GM12878 (cell line): ENCODE measurements at regions not wholly inside any gene's neighbourhood (a gene's known extent, or its start where the extent isn't known, plus 50 kb on each side); places are given as distances from the start of the nearest gene placed in this dataset.

ENCODE experiments used
- ATAC-seq: fragments of 200-7000 bp; cut with Tn5 transposase; 3 replicates; pipeline ENCODE4 v1.9.1; 2020; ENCODE audit warnings: mild to moderate bottlenecking, moderate library complexity
- BruUV-seq: library from RNA; stranded (reverse); fragments of 400-500 nt; replicated peaks from 2 replicates; lab custom pipeline; 2021; lab: Mats Ljungman, UMichigan
- CTCF ChIA-PET: fragments of 300-600 bp; sonication (Branson Sonifier 250); formaldehyde crosslinking; extraction: SDS; loops from one replicate; lab custom pipeline; 2021; ENCODE audit warnings: inconsistent platforms; lab: Yijun Ruan, JAX
- POLR2A ChIA-PET: fragments of 350-600 bp; formaldehyde crosslinking; extraction: SDS; loops from one replicate; lab custom pipeline; 2021; ENCODE audit warnings: inconsistent platforms; lab: Charles Lee
- RAD21 ChIA-PET: fragments of 300-600 bp; sonication (Branson Sonifier 250); formaldehyde crosslinking; loops from one replicate; lab custom pipeline; 2023; ENCODE audit warnings: antibody characterized with exemption; ENCODE audit not compliant: unreplicated experiment; lab: Charles Lee
- SMC1A ChIA-PET: fragments of 300-600 bp; sonication (Branson Sonifier 250); formaldehyde crosslinking; loops from one replicate; lab custom pipeline; 2023; ENCODE audit not compliant: unreplicated experiment, uncharacterized antibody; lab: Charles Lee
- DNase-seq: peaks from one replicate; pipeline ENCODE4 v3.0.0-alpha.2; 2011; ENCODE audit warnings: low read depth, low spot score
- FAIRE-seq: peaks from 3 replicates; lab custom pipeline; 2011; peaks lifted over from hg19 to GRCh38; lab: Jason Lieb, UNC
- H2AFZ ChIP-seq: 2 replicates; pipeline ENCODE4 v1.6.0; 2011; ENCODE audit warnings: low read depth, low read length, control low read depth; ENCODE audit not compliant: control insufficient read depth
- H3K27ac ChIP-seq: 2 replicates; pipeline ENCODE4 v1.5.1; 2011; ENCODE audit warnings: control low read depth; ENCODE audit not compliant: control insufficient read depth, insufficient read depth
- H3K27me3 ChIP-seq, 2 experiments: replicated peaks in 1 of 2; 2 replicates each; pipeline versions ENCODE4 v1.6.0 to v1.6.1; 2011; ENCODE audit warnings: low read length in 1 of 2; ENCODE audit not compliant: control insufficient read depth in 2 of 2, insufficient read depth in 2 of 2
- H3K36me3 ChIP-seq, 2 experiments: 2 replicates each; pipeline ENCODE4 v1.5.1; 2011; ENCODE audit warnings: low read length in 1 of 2; ENCODE audit not compliant: control insufficient read depth in 2 of 2, insufficient read depth in 2 of 2
- H3K4me1 ChIP-seq: 2 replicates; pipeline ENCODE4 v1.6.1; 2011; ENCODE audit warnings: mild to moderate bottlenecking, low read length, moderate library complexity, mixed read lengths; ENCODE audit not compliant: control insufficient read depth, insufficient read depth
- H3K4me2 ChIP-seq: 2 replicates; pipeline ENCODE4 v1.6.0; 2011; ENCODE audit warnings: control low read depth; ENCODE audit not compliant: control insufficient read depth, insufficient read depth
- H3K4me3 ChIP-seq: fragments of 200-600 bp; sonication (generic); 2 replicates; pipeline ENCODE4 v1.5.1; 2016
- H3K79me2 ChIP-seq: 2 replicates; pipeline ENCODE4 v1.6.0; 2011; ENCODE audit warnings: low read length; ENCODE audit not compliant: control insufficient read depth, insufficient read depth
- H3K9ac ChIP-seq: 2 replicates; pipeline ENCODE4 v1.8.0; 2011; ENCODE audit warnings: low read length, control low read depth, mixed read lengths; ENCODE audit not compliant: control insufficient read depth, insufficient read depth
- H3K9me3 ChIP-seq: replicated peaks from 3 replicates; pipeline ENCODE4 v1.5.1; 2011; ENCODE audit warnings: mild to moderate bottlenecking, low read length; ENCODE audit not compliant: control insufficient read depth, insufficient read depth
- H4K20me1 ChIP-seq: 2 replicates; pipeline ENCODE4 v1.6.0; 2011; ENCODE audit not compliant: control insufficient read depth, insufficient read depth
- BRCA1 ChIP-seq: IDR thresholded peaks from 2 replicates; pipeline ENCODE4 v1.6.1; 2011; ENCODE audit warnings: low read depth, low read length, improper control_type of control experiment
- E2F8 ChIP-seq: fragments of 450-650 bp; IDR thresholded peaks from 2 replicates; pipeline ENCODE4 v1.6.1; 2018; ENCODE audit warnings: mild to moderate bottlenecking, low read depth, moderate library complexity; ENCODE audit not compliant: partially characterized antibody
- FOXK2 ChIP-seq: fragments of 450-650 bp; IDR thresholded peaks from 2 replicates; pipeline ENCODE4 v1.6.1; 2017; ENCODE audit warnings: mild to moderate bottlenecking, moderate library complexity
- POLR2AphosphoS2 ChIP-seq: IDR thresholded peaks from 2 replicates; pipeline ENCODE4 v1.6.1; 2011; ENCODE audit warnings: low read depth, mild to moderate bottlenecking, low read length, improper control_type of control experiment, moderate library complexity
- RAD21 ChIP-seq: IDR thresholded peaks from 2 replicates; pipeline ENCODE4 v1.6.1; 2011; ENCODE audit warnings: mild to moderate bottlenecking, low read depth, low read length, moderate library complexity; ENCODE audit not compliant: insufficient read depth
- RB1 ChIP-seq: fragments of 450-650 bp; formaldehyde crosslinking; IDR thresholded peaks from 2 replicates; pipeline ENCODE4 v1.6.1; 2017; ENCODE audit warnings: mild to moderate bottlenecking, borderline replicate concordance
- SPI1 ChIP-seq: IDR thresholded peaks from 2 replicates; pipeline ENCODE4 v1.6.1; 2011; ENCODE audit warnings: low read depth, mild to moderate bottlenecking, low read length, moderate library complexity, borderline replicate concordance; ENCODE audit not compliant: insufficient read depth
- SRF ChIP-seq, 2 experiments: IDR thresholded peaks; 2 replicates each; pipeline ENCODE4 v1.6.1; 2011; ENCODE audit warnings: low read depth in 2 of 2, low read length in 2 of 2, mild to moderate bottlenecking in 1 of 2, moderate library complexity in 1 of 2
- SUZ12 ChIP-seq: fragments of 200-600 bp; sonication (generic); IDR thresholded peaks from one replicate; pipeline ENCODE4 v1.6.1; 2018; ENCODE audit warnings: antibody characterized with exemption, mild to moderate bottlenecking; ENCODE audit not compliant: unreplicated experiment
- TCF7 ChIP-seq: IDR thresholded peaks from 2 replicates; pipeline ENCODE4 v1.6.1; 2014; ENCODE audit warnings: antibody characterized with exemption, borderline replicate concordance
- ZBTB11 ChIP-seq: fragments of 450-650 bp; formaldehyde crosslinking; IDR thresholded peaks from 2 replicates; pipeline ENCODE4 v1.5.0; 2022; ENCODE audit warnings: mild to moderate bottlenecking, missing genetic modification characterization
- WGBS: methylation state at CpG from one replicate; pipeline ENCODE4 v1.1.6; 2016; ENCODE audit warnings: low lambda C conversion rate; ENCODE audit not compliant: insufficient replicate concordance, insufficient coverage; ENCODE audit errors: missing lambda C conversion rate; 5-methylcytosine and 5-hydroxymethylcytosine counted together
- in situ Hi-C: fragments of 300-500 bp; cut with MboI; formaldehyde crosslinking; loops from 9 replicates; pipeline ENCODE4 v1.14.3; 2018; ENCODE audit warnings: mixed read lengths
- intact Hi-C: fragments of 100-400 bp; cut with micrococcal nuclease; formaldehyde crosslinking; loops from one replicate; pipeline ENCODE4 v1.14.2; 2022; ENCODE audit not compliant: unreplicated experiment

GRCh38 chr18:75132931-75133525 is 75.9 kb downstream of the PTGR3 start (continued):
- TF ChIP-seq ZBTB11 (CRISPR knock-in tag) (no peak), RB1 (no peak), SUZ12 (no peak), BRCA1 (no peak), SPI1 (no peak), RAD21 (no peak)

GRCh38 chr18:75132098-75132870 is 76.7 kb downstream of the PTGR3 start:
- DNase-seq (no peak), ATAC-seq (no peak), FAIRE-seq (no peak)
- CTCF ChIA-PET: interaction anchor here (0.6 to 1.1 kb wide), 3 partner anchors 13 to 41 kb away, joined by 3 read pairs; no protein-coding TSS in a partner anchor
- no peaks in the 10 kb centered on the region for H3K27me3 ChIP-seq
- in situ Hi-C loops: no loop called here
- no peak overlapping the region for H3K4me3 ChIP-seq
- H3K36me3 ChIP-seq: no peaks in the 10 kb centered on the region
- H3K27ac ChIP-seq: no peak overlapping the region
- 69% methylated on average over 27 of the region's 27 CpGs for WGBS
- RAD21 ChIA-PET: no interaction called here
- H3K9me3 ChIP-seq: no peaks in the 10 kb centered on the region
- no peak overlapping the region for H3K9ac ChIP-seq
- H4K20me1 ChIP-seq: no peaks in the 10 kb centered on the region
- intact Hi-C loops: no loop called here
- SMC1A ChIA-PET: no interaction called here
- no peaks in the 10 kb centered on the region for H3K79me2 ChIP-seq
- no peak overlapping the region for H3K4me2 ChIP-seq
- POLR2A ChIA-PET: interaction anchor here (0.6 kb wide), 1 partner anchor 209 kb away, joined by 3 read pairs; no protein-coding TSS in a partner anchor
- H3K4me1 ChIP-seq: no peaks in the 10 kb centered on the region
- H2AFZ ChIP-seq: no peak overlapping the region
- no TSS peak for BruUV-seq
- no peak for TF ChIP-seq E2F8
- no peak for TF ChIP-seq RB1
- no peak for TF ChIP-seq SRF (IDR thresholded peaks at IDR 0.05; ENCODE audit: low read depth in 2 of 2, low read length in 2 of 2)
- TF ChIP-seq TCF7: no peak
- TF ChIP-seq POLR2AphosphoS2: no peak
- no peak for TF ChIP-seq FOXK2
